GM18909 (cell line): ENCODE measurements at regions not wholly inside any gene's neighbourhood (a gene's known extent, or its start where the extent isn't known, plus 50 kb on each side); places are given as distances from the start of the nearest gene placed in this dataset.
"Not testable (repeated sequence)": the region's sequence is repeated elsewhere in the genome, so short reads cannot be mapped to it uniquely, and the experiment has no call there.

Experiments
- ATAC-seq: cut with Tn5 transposase; IDR thresholded peaks from one replicate; pipeline ENCODE4 v1.9.1; 2021; ENCODE audit warnings: mild to moderate bottlenecking; ENCODE audit not compliant: unreplicated experiment, poor library complexity

DNA sequence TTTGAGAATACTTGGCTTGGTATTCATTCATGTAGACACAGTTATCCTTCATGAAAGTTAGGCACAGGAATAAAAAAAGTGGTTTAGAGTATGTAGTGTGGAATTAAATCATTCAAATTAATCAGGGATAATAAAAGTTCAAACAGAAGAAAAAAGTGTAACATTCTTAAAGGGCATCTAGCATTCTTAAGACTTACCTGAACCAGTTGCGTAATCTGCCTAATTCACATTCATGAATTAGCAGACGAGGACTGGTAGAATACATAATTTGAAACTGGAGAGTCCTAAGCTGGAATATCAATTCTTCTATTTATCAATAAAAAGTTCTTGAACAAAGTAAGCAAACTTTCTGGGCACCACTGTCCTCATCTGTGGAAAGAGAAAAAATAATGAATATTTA, 157.0 kb upstream of the DEPDC1 start:
- ATAC-seq, result no peak

GRCh38 chr1:68673771-68674170, 176.9 kb upstream of the DEPDC1 start:
- ATAC-seq, result no peak

DNA sequence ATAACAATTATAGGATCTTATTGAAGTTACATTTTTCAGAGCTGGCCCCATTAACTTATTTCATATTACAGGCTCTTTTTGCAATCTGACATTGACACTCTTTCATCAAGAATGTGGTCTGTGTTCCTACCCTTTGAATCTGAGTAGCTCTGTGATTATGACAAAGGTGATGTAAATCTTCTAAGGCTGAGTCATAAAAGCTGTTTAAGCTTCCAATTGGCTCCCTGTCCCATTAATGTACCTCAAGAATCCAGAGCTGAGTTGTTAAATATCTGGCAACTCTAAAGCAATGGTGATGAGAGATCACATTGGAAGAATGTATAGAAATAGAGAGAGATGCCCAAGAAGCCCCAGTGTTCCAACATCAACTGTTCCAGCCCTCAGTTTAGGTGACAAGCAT, 178.5 kb upstream of the DEPDC1 start:
- ATAC-seq, result no peak

GRCh38 chr1:68677684-68678351, 180.9 kb upstream of the DEPDC1 start:
- ATAC-seq, result no peak

DNA sequence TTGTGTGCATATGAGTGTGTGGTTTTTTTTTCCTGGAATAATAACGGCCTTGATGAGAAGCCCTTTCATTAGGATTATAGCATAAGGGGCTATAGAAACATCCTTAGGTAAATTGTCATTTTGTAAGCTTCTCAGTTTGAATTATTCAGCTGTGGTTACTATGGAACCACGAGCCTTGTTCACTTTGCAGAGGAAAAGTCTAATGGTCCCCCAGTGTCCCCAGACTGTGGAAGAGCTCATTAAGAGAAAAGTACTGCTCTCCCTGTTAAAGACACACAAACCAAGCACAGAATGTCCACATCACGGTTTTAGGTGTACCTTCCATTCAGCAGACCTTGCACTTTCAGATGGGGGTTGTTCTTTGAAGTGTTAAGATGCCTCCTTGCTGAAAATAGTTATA, 199.3 kb upstream of the DEPDC1 start:
- ATAC-seq, result no peak

GRCh38 chr1:68703921-68704354, 207.1 kb upstream of the DEPDC1 start:
- no peak for ATAC-seq

GRCh38 chr1:68704800-68705443, 208.0 kb upstream of the DEPDC1 start:
- ATAC-seq, result no peak

DNA sequence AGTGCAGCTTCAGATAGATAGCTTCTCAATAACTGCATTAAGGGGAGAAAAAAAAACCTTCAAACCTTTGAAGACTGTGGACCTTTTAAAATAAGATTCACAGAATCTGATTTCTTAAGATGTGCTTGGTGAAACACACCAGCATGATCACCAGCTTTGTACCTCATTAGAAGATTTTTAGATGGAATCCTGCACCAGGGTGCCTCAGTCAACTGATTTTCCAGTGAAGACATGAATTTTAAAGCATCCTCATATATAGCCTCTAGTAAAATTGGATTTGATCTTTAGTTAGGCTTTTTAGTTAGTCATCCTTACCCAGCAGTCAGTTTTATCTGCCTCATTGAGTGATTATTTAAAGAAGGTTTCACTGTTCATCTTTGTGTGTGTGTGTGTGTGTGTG, 208.6 kb upstream of the DEPDC1 start:
- no peak for ATAC-seq

DNA sequence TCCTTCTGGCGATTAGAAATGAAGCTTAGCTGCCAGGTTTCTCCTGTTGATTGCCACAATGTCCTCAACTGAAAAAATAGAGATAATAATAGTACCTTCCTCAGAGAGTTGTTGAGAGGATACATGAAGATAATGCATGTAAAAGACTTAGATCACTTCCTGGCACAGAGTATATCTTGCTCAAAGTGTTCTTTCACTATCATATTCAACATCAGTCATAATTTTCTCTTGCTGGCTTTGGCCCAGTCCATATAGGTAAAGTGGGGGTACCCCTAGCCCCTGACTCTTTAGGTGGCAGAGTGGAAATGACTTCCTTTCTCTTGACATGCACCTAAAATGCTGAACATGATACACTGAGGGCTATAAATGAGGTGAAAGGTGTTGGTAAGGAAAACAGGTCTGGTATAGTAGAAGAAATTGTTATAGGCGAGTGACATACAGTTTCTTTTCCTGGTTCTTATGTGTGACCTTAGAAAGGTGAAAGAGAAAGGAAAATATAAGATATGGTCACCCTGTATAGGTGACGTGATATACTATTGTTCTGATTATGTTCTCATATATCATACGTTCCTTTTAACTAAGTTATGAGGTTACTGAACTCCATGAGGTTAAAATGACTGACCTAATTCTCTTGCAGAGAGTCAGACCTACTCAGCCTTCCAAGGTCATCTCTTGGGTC, 209.9 kb upstream of the DEPDC1 start:
- ATAC-seq, result no peak

GRCh38 chr1:68717330-68717729, 220.4 kb upstream of the DEPDC1 start:
- no peak for ATAC-seq

- ATAC-seq, result no peak
Measured at GRCh38 chr1:68720476-68720875, 223.6 kb upstream of the DEPDC1 start.

DNA sequence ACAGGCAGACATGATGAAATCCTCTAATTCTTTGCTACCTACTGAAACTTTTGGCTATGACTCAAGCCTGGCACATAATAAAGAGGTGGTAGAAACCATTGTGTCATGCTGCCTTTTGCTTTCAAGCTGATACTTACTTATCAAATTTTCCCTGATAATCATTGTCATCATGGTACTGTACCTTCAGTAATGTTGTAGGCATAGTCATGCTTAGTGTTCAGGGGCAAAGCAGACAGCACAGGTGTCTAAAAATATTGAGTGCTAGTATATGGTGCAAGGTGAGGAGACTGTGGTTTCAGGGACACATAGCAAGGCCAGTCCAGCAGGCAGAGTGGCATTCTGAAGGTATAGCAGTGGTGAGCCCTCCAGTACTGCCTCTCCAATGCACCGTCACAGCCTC, 226.9 kb upstream of the DEPDC1 start:
- ATAC-seq, result no peak

DNA sequence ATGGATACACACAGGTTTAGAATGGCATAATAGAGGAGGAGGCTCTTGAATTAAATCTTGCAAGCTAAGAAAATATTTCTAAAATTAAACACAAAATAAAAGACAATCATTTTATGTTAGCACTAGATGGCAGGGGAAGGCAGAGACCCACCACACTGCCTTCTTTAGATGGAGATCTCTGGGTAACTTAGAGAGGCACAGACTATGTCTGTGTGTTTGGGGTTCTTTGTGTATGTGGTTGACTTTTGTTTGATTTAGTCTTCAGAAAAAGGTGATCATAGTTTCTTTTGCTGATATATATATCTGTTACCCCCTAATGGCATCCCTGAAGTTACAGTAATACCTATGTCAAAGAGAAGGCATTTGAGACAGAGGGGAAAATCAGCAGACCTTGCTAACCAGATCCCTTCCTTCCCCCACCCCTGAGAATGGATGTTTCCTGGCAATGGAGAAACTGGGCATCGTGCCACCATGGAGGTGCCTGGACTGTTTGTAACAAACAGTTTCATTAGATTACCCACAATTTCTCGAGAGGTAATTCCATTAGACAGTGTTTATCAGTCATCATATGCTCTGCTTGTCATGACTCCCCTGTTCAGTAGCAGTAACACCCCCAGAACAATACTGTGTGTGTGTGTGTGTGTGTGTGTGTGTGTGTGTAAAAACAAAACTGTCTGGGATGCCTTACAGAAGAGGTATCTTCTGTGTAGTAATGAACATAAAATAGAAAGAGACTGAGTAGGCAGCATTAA, 228.3 kb upstream of the DEPDC1 start:
- no peak for ATAC-seq

- ATAC-seq, result not testable (repeated sequence)
Measured at GRCh38 chr1:68739486-68739885, 242.6 kb upstream of the DEPDC1 start.

DNA sequence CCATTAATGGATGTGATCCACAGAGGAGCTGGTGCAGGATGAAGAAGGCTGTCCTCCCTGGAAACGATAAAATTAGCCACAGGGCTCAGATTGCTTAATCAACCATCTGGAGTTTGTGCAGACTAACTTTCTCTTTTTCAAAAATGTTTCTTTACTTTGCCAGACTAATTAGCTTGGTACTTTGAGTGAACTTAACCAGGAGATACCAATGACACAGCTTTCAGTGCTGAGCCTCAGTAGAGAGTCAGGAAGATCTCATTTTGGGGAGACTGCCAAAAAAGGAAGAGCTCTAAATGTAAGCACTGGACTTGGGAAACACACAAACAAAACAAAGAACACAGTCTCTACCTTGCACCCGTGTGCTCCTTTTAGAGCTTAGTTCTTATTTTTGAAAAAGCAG, 248.1 kb upstream of the DEPDC1 start:
- no peak for ATAC-seq

DNA sequence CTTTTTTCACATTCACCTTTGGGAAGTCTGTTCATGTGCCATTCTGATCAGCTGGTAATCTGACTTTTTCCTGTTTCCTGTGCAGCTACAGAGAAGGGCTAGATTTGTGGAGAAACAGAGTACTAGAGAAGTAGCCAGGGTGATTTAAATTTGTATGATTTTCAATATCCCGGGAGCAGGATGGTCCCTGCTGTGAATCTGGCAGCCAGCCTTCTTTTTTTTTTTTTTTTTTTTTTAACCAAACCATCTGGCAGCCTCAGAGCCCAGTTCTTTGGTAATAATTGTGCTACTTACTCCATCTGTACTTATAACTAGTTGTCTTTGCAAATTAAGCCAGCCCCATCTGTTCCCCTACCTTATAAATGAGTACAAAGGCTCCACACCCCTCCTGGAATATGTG, 248.6 kb upstream of the DEPDC1 start:
- no peak for ATAC-seq

DNA sequence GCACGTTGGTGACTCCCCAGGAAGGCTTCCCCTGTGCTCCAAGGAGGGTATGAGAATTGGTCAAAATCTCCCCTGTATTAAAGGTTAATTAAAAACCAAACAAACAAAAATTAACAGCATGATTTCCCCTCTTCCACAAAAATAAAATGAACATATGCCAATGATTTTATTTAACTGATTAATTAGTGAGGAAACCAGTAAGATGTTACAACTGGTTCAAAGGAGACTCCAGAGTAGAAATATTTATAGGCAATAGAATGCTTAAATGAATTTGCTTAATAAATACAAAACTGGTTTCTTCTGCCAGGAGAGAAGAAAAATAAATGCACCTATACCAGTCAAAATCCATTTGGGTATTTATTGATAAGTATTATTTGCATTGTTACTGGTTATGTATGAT, 249.5 kb upstream of the DEPDC1 start:
- ATAC-seq, result no peak

DNA sequence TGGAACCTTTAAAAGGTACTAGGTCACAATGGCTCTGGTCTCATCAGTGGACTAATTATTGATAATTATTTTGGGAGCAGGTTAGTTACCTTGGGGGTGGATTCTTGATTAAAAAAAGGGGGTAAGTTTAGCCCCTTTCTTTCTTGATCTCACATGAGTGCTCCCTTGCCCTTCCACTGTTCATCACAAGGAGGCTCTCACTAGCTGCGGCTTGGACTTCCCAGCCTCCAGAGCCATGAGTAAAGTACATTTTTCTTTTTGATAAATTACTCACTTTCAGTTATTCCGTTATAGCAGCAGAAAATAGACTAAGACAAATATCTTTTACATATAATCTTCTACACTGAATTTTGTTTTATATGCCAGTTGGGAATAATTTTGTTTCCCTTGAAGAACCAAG, 254.8 kb upstream of the DEPDC1 start:
- ATAC-seq, result no peak

- no peak for ATAC-seq
Measured at GRCh38 chr1:68758666-68759209, 261.9 kb upstream of the DEPDC1 start.

GRCh38 chr1:68767941-68768340, 271.1 kb upstream of the DEPDC1 start:
- ATAC-seq, result no peak

DNA sequence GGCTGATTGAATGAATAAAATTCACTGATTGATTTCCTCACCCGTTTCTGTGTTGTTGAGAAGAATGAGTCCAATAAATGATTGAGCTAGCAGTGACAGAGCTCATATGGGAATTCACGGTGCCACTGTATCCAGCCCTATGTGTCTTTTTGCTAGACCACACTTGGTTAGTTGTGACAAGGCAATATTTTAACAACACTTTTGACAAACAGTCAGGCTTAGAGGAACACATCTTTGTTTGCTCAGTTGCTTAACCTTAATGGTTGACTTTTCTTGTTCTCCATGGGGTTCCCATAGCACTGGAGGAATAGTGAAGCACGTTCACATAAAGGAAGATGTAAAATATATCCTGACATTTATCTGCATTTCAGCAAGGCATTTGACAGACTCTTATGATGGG, 273.9 kb upstream of the DEPDC1 start:
- ATAC-seq, result no peak
